HL-60 (cell line): ENCODE measurements at regions not wholly inside any gene's neighbourhood (a gene's known extent, or its start where the extent isn't known, plus 50 kb on each side); places are given as distances from the start of the nearest gene placed in this dataset.

ENCODE experiments used
- CTCF ChIP-seq: IDR thresholded peaks from one replicate; pipeline ENCODE4 v1.5.1; 2011; ENCODE audit warnings: low read length, control low read depth, inconsistent platforms; ENCODE audit not compliant: insufficient read depth
- POLR2AphosphoS5 ChIP-seq: IDR thresholded peaks from 2 replicates; pipeline ENCODE4 v1.6.1; 2012; ENCODE audit warnings: low read depth

- TF ChIP-seq CTCF (no peak), POLR2AphosphoS5 (no peak)
Measured at GRCh38 chr5:61280761-61281427, 51.2 kb upstream of the ZSWIM6 start.
